K562 (cell line): ENCODE measurements at regions not wholly inside any gene's neighbourhood (a gene's known extent, or its start where the extent isn't known, plus 50 kb on each side); places are given as distances from the start of the nearest gene placed in this dataset.

Experiments
- BRCA1 ChIP-seq, 2 experiments: fragments of 450-650 bp in 1 of 2; sonication (generic) in 1 of 2; formaldehyde crosslinking in 1 of 2; IDR thresholded peaks; 2 replicates each; pipeline versions ENCODE4 v1.5.0 to v1.6.1; 2017 to 2020; ENCODE audit warnings: mild to moderate bottlenecking in 1 of 2, missing genetic modification reagents in 1 of 2
- SIN3A ChIP-seq, 2 experiments: fragments of 150-350 bp in 1 of 2; IDR thresholded peaks; 2 replicates each; pipeline ENCODE4 v1.6.1; 2011 to 2016; ENCODE audit warnings: borderline replicate concordance in 2 of 2, low read depth in 2 of 2, low read length in 2 of 2, mild to moderate bottlenecking in 2 of 2, moderate library complexity in 2 of 2; ENCODE audit not compliant: control insufficient read depth in 1 of 2
- SP1 ChIP-seq: sonication (generic); formaldehyde crosslinking; IDR thresholded peaks from 2 replicates; pipeline ENCODE4 v1.8.1; 2022; ENCODE audit warnings: mild to moderate bottlenecking, missing genetic modification reagents
- TF ChIP-seq, protein P1 (sequence below), 3 experiments: IDR thresholded peaks in 2 of 3; conservative IDR thresholded peaks in 1 of 3; 2 replicates each; pipeline ENCODE4 v1.5.1; 2011 to 2012; ENCODE audit warnings: low read length in 3 of 3, mild to moderate bottlenecking in 3 of 3, control low read depth in 2 of 3, improper control_type of control experiment in 1 of 3, inconsistent platforms in 1 of 3, low read depth in 1 of 3, mixed read lengths in 1 of 3, moderate library complexity in 1 of 3; ENCODE audit not compliant: insufficient read depth in 2 of 3

DNA sequence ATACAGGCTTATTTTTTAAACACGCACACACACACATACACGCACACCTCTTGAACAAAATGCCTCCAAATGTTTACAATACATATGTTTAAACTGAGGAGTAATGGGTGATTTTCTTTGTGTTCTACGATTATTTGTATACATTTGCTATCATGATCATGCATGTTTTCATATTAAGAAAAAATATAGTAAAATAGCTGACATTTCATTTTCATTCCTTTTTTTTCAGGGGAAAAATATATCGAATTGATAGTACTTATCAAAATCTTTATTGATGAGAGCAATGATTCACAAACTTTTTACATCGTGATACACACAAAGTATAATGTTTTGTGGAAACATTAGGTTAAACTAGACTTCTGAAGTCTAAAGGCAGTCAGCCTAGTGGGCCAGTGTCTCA, 618.9 kb downstream of the TECRL start:
- TF ChIP-seq, protein P1, sequence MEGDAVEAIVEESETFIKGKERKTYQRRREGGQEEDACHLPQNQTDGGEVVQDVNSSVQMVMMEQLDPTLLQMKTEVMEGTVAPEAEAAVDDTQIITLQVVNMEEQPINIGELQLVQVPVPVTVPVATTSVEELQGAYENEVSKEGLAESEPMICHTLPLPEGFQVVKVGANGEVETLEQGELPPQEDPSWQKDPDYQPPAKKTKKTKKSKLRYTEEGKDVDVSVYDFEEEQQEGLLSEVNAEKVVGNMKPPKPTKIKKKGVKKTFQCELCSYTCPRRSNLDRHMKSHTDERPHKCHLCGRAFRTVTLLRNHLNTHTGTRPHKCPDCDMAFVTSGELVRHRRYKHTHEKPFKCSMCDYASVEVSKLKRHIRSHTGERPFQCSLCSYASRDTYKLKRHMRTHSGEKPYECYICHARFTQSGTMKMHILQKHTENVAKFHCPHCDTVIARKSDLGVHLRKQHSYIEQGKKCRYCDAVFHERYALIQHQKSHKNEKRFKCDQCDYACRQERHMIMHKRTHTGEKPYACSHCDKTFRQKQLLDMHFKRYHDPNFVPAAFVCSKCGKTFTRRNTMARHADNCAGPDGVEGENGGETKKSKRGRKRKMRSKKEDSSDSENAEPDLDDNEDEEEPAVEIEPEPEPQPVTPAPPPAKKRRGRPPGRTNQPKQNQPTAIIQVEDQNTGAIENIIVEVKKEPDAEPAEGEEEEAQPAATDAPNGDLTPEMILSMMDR (IDR thresholded peaks at IDR 0.05 in 2 of 3, conservative IDR thresholded peaks at IDR 0.05 in 1 of 3; ENCODE audit: insufficient read depth in 2 of 3, low read depth in 1 of 3, low read length in 3 of 3): no peak
- TF ChIP-seq SP1 (CRISPR knock-in tag): no peak
- TF ChIP-seq BRCA1 (IDR thresholded peaks at IDR 0.05): no peak
- no peak for TF ChIP-seq BRCA1 (CRISPR knock-in tag; IDR thresholded peaks at IDR 0.05)
- no peak for TF ChIP-seq SIN3A (IDR thresholded peaks at IDR 0.05; ENCODE audit: borderline replicate concordance in 2 of 2, control insufficient read depth in 1 of 2, low read depth in 2 of 2, low read length in 2 of 2)
